ENCODE measurements at regions not wholly inside any gene's neighbourhood (a gene's known extent, or its start where the extent isn't known, plus 50 kb on each side); places are given as distances from the start of the nearest gene placed in this dataset.

GRCh38 chr10:30185916-30186315, 126.5 kb upstream of the JCAD start:
- no peak for TF ChIP-seq CTCF (IDR thresholded peaks at IDR 0.05)
- TF ChIP-seq POLR2AphosphoS5 (IDR thresholded peaks at IDR 0.05): peak in 1 of 3 donors; percentile 19

Data from stomach (tissue), 4 donors.